ENCODE measurements at regions not wholly inside any gene's neighbourhood (a gene's known extent, or its start where the extent isn't known, plus 50 kb on each side); places are given as distances from the start of the nearest gene placed in this dataset.

- intact Hi-C loops (cut with DNase I, micrococcal nuclease), result no loop called here
- ATAC-seq (no peak), DNase-seq (no peak)
Measured at GRCh38 chr20:60467771-60468170, 509.5 kb downstream of the CDH26 start.

DNA sequence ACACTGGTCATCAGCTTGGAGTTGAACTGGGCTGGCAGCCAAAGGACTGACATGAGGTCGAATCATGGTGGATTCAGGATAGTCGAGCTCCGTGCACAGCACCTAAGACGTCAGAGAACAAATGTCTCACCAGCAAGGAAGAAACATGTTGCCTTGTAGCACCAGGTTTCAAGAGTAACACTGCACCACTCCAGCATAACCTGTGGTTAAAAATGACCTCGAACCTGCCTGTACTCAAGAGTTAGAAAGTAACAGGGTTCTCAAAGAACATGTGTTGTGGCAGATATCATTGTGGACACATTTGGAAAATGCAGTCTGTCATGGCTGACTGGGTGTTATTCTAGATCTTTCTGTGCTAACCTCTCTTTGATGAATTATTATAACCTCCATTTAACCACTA, 511.6 kb downstream of the CDH26 start:
- intact Hi-C loops (cut with DNase I, micrococcal nuclease), result no loop called here
- no peak for ATAC-seq
- no peak for DNase-seq

DNA sequence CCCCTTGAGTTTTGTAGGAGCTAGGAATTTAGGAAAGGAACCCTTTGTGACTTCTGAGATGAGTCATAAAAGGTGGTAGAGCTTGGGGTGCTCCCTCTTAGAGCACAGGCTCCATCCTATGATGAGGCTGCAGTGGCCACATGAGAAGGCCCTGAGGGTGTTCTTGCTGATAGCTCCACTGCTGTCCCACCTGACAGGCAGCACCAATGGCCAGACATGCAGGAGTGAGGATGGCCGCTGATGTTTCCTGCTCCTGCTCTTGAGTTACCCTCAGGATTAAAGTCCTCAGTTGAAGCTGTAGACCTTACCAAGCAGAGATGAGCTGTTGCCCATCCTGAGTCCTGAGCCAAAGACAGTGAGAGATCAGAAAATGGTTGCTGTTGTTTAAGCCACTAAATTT, 512.1 kb downstream of the CDH26 start:
- no peak for ATAC-seq

GRCh38 chr20:60473211-60473610, 515.0 kb downstream of the CDH26 start:
- intact Hi-C loops (cut with DNase I, micrococcal nuclease), result no loop called here
- no peak for ATAC-seq
- DNase-seq, result no peak

More for the DNA sequence above, 512.1 kb downstream of the CDH26 start:
- intact Hi-C loops (cut with DNase I, micrococcal nuclease), result no loop called here
- DNase-seq, result no peak

- intact Hi-C loops (cut with DNase I, micrococcal nuclease), result no loop called here
- no peak for DNase-seq
- no peak for ATAC-seq
Measured at GRCh38 chr20:60474385-60474910, 516.2 kb downstream of the CDH26 start.

DNA sequence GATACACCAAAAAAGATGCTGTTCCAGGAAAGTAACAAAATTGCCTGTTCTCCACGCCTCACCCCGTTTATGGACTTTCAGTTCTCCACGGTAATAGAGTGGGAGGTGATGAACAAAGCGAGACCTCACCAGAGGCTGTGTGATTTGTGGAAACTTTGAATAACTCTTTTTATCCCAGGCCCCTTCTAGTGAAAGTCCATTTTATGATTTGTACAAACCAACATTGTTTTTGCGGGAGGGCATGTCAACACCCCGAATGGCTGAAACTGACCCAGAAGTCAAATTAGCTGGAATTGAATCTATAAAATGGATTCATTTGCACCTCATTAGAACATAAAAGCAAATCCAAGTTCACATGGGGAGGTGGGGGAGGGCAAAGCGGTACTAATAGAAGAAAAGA, 517.8 kb downstream of the CDH26 start:
- DNase-seq, result no peak
- ATAC-seq, result no peak
- intact Hi-C loops (cut with DNase I, micrococcal nuclease), result no loop called here

- ATAC-seq (no peak), DNase-seq (peak in 1 of 2 donors; percentile 9)
- intact Hi-C loops (cut with DNase I, micrococcal nuclease), result no loop called here
Measured at GRCh38 chr20:60477958-60478357, 519.7 kb downstream of the CDH26 start.

DNA sequence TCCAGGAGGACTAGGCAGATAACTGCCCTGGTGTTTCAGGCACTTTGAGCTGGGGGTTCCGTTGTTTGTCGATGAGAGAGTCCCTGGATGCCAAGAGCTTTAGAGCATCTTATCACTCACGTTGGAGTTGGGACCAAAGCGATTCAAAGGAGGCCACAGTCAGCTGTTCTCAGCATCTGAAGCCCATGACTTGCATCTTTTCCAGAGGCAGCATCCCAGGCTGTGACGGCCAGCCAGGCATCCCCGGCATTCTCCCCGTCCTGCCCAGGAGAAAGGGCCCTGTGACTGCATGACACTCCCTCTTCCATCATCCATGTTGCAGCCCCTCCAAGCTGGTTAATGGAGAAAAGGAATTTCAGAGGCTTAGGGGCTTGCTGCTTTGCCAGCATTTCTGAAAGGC, 520.3 kb downstream of the CDH26 start:
- DNase-seq, result no peak
- no peak for ATAC-seq
- intact Hi-C loops (cut with DNase I, micrococcal nuclease), result no loop called here

GRCh38 chr20:60480950-60481742, 522.9 kb downstream of the CDH26 start:
- ATAC-seq (no peak), DNase-seq (no peak)
- intact Hi-C loops (cut with DNase I, micrococcal nuclease), result no loop called here

GRCh38 chr20:60481743-60482133, 523.5 kb downstream of the CDH26 start:
- ATAC-seq, result no peak
- intact Hi-C loops (cut with DNase I, micrococcal nuclease), result no loop called here
- no peak for DNase-seq

DNA sequence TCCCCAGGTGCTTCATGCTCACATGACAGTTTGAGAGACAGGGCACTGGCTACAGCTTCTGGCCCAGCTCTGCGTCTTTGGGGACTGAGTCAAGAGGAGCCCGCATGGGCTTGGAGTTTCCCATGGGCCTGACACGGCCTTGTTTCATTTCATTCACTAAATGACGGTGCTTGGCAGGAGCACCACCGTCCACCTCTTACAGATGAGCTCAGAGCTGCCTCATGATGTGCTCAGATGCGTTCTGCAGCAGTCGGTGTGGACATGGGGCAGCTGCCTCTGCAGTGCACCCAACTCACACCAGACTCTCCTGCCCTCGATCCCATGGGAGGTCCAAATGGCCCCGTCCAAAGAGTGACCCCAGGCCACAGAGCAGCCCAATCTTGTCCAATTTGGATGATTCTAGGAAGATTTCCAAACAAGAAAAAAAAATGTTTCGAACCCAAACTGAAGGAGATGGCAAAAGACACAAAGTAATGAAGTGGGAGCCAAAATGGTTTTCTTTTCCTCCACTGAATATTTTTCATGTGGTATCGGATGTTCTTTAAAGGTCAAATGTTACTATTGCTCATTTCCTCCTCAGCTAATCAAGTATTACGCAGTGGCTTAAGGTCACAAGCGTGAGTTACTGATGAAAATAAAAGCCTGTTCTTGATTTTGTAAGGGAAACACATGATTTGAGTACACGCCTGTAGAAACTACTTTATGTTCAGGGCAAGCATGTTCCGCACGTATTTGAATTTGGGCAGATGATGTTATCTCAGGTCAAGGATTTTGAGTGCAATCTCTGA, 524.2 kb downstream of the CDH26 start:
- DNase-seq (no peak), ATAC-seq (no peak)
- intact Hi-C loops (cut with DNase I, micrococcal nuclease), result no loop called here

GRCh38 chr20:60483371-60483770, 525.1 kb downstream of the CDH26 start:
- DNase-seq (no peak), ATAC-seq (no peak)
- intact Hi-C loops (cut with DNase I, micrococcal nuclease), result no loop called here

- intact Hi-C loops (cut with DNase I, micrococcal nuclease), result no loop called here
- DNase-seq, result no peak
Measured at GRCh38 chr20:60484316-60484715, 526.1 kb downstream of the CDH26 start.

GRCh38 chr20:60485012-60485760, 527.0 kb downstream of the CDH26 start:
- ATAC-seq, result no peak
- intact Hi-C loops (cut with DNase I, micrococcal nuclease), result no loop called here
- no peak for DNase-seq

More at GRCh38 chr20:60484316-60484715, 526.1 kb downstream of the CDH26 start:
- ATAC-seq, result no peak

- intact Hi-C loops (cut with DNase I, micrococcal nuclease), result no loop called here
- DNase-seq (no peak), ATAC-seq (no peak)
Measured at GRCh38 chr20:60486315-60486714, 528.1 kb downstream of the CDH26 start.

GRCh38 chr20:60486937-60487336, 528.7 kb downstream of the CDH26 start:
- intact Hi-C loops (cut with DNase I, micrococcal nuclease), result no loop called here
- DNase-seq (no peak), ATAC-seq (no peak)

DNA sequence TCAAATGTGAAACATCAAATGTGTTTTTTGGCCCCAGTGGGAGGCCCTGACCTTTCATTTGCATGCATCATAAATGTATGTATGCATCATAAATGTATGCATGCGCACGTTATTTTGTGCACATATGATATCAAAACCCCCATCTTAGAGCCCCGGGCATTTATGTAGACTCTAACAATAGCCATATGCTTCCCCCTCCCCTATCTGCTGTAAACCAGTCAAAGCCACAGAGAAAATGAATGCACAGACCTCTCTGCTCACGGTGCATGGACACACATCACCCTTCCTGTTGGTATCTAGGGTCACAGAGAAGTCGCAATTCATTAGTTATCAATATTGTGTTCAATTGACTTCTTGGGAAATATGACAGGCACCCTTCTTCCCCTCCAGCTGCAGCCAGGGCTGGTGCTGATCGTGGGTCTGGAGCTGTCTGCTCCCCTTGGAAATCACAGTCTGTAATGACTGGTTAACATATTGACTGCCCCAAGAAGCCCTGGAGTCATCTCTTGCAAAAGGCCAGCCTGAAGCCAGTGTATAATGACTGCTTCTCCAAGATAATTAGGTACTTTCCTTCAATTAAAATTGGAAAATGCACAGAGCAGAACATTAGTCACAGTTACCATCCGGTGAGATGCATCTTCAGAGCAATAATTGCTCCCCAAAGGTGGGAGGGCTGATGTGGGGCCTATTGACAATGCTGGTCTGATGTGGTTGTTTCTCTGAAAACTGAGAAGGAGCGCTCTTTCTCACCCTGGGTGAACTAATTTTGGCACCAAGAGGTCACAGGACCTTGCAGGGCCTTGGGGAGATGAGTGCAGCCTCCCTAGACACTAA, 532.2 kb downstream of the CDH26 start:
- no peak for ATAC-seq
- DNase-seq, result no peak
- intact Hi-C loops (cut with DNase I, micrococcal nuclease), result no loop called here

GRCh38 chr20:60491051-60491581, 532.9 kb downstream of the CDH26 start:
- DNase-seq, result no peak
- intact Hi-C loops (cut with DNase I, micrococcal nuclease), result no loop called here
- ATAC-seq, result no peak
